HUDEP-2 (cell line): ENCODE measurements at regions not wholly inside any gene's neighbourhood (a gene's known extent, or its start where the extent isn't known, plus 50 kb on each side); places are given as distances from the start of the nearest gene placed in this dataset.
"Not testable (repeated sequence)": the region's sequence is repeated elsewhere in the genome, so short reads cannot be mapped to it uniquely, and the experiment has no call there.

Experiments
- DNase-seq, 76 experiments: peaks; one replicate each; lab custom pipeline; 2025; ENCODE audit not compliant: unreplicated experiment in 76 of 76; lab: John Stamatoyannopoulos, UW

GRCh38 chr22:48425641-48426040, 1402.0 kb downstream of the BRD1 start:
- no peak for DNase-seq

GRCh38 chr22:48425091-48425506, 1402.6 kb downstream of the BRD1 start:
- no peak for DNase-seq

- no peak for DNase-seq
Measured at GRCh38 chr22:48424661-48425060, 1403.0 kb downstream of the BRD1 start.

GRCh38 chr22:48424201-48424627, 1403.5 kb downstream of the BRD1 start:
- DNase-seq = no peak

- DNase-seq = no peak
Measured at GRCh38 chr22:48423481-48423911, 1404.2 kb downstream of the BRD1 start.

GRCh38 chr22:48422900-48423480, 1404.7 kb downstream of the BRD1 start:
- no peak for DNase-seq

GRCh38 chr22:48418831-48419230, 1408.8 kb downstream of the BRD1 start:
- no peak for DNase-seq

- DNase-seq = no peak
Measured at GRCh38 chr22:48417225-48418070, 1410.2 kb downstream of the BRD1 start.

GRCh38 chr22:48416396-48417224, 1411.1 kb downstream of the BRD1 start:
- no peak for DNase-seq

- DNase-seq = no peak
Measured at GRCh38 chr22:48415520-48415919, 1412.2 kb downstream of the BRD1 start.

GRCh38 chr22:48414651-48415050, 1413.0 kb downstream of the BRD1 start:
- no peak for DNase-seq

GRCh38 chr22:48412931-48413330, 1414.7 kb downstream of the BRD1 start:
- not testable (repeated sequence) for DNase-seq

GRCh38 chr22:48410536-48410935, 1417.1 kb downstream of the BRD1 start:
- no peak for DNase-seq

- no peak for DNase-seq
Measured at GRCh38 chr22:48407256-48407955, 1420.3 kb downstream of the BRD1 start.

GRCh38 chr22:48406161-48406560, 1421.5 kb downstream of the BRD1 start:
- DNase-seq = no peak

GRCh38 chr22:48405741-48406140, 1421.9 kb downstream of the BRD1 start:
- DNase-seq = no peak

- no peak for DNase-seq
Measured at GRCh38 chr22:48404801-48405447, 1422.7 kb downstream of the BRD1 start.

- DNase-seq = no peak
Measured at GRCh38 chr22:48403521-48404403, 1423.9 kb downstream of the BRD1 start.

GRCh38 chr22:48402591-48403031, 1425.1 kb downstream of the BRD1 start:
- DNase-seq = no peak
